SW 1271 (cell line): ENCODE measurements at regions not wholly inside any gene's neighbourhood (a gene's known extent, or its start where the extent isn't known, plus 50 kb on each side); places are given as distances from the start of the nearest gene placed in this dataset.
"Not testable (repeated sequence)": the region's sequence is repeated elsewhere in the genome, so short reads cannot be mapped to it uniquely, and the experiment has no call there.

ENCODE experiments used
- DNase-seq, 2 experiments: peaks; one replicate each; lab custom pipeline; 2025; lab: John Stamatoyannopoulos, UW

GRCh38 chr3:72278349-72279067 lies 493.6 kb upstream of the PROK2 start:
- no peak for DNase-seq

- no peak for DNase-seq
These were observed 492.8 kb upstream of the PROK2 start for GRCh38 chr3:72277710-72278109.

- no peak for DNase-seq
These were observed 491.9 kb upstream of the PROK2 start for GRCh38 chr3:72276806-72277205.

GRCh38 chr3:72275331-72275751 lies 490.4 kb upstream of the PROK2 start:
- no peak for DNase-seq

GRCh38 chr3:72274493-72275330 lies 489.8 kb upstream of the PROK2 start:
- DNase-seq, result no peak

GRCh38 chr3:72273615-72274014 lies 488.7 kb upstream of the PROK2 start:
- no peak for DNase-seq

GRCh38 chr3:72272356-72272755 lies 487.4 kb upstream of the PROK2 start:
- DNase-seq, result no peak

GRCh38 chr3:72271923-72272322 lies 487.0 kb upstream of the PROK2 start:
- DNase-seq, result no peak

- DNase-seq, result no peak
These were observed 486.3 kb upstream of the PROK2 start for GRCh38 chr3:72271216-72271615.

GRCh38 chr3:72270730-72271129 lies 485.8 kb upstream of the PROK2 start:
- no peak for DNase-seq

GRCh38 chr3:72270072-72270681 lies 485.2 kb upstream of the PROK2 start:
- DNase-seq, result peak; percentile 2 to 10

- DNase-seq, result no peak
These were observed 484.5 kb upstream of the PROK2 start for GRCh38 chr3:72269475-72269874.

GRCh38 chr3:72266921-72267524 lies 482.1 kb upstream of the PROK2 start:
- not testable (repeated sequence) for DNase-seq

- no peak for DNase-seq
These were observed 481.0 kb upstream of the PROK2 start for GRCh38 chr3:72266016-72266370.

GRCh38 chr3:72265256-72266015 lies 480.5 kb upstream of the PROK2 start:
- no peak for DNase-seq

- no peak for DNase-seq
These were observed 478.5 kb upstream of the PROK2 start for GRCh38 chr3:72263223-72263990.

- DNase-seq, result no peak
These were observed 477.8 kb upstream of the PROK2 start for GRCh38 chr3:72262736-72263135.

- DNase-seq, result no peak
These were observed 476.9 kb upstream of the PROK2 start for GRCh38 chr3:72261566-72262564.

- DNase-seq, result no peak
These were observed 475.6 kb upstream of the PROK2 start for GRCh38 chr3:72260588-72260910.
